CD14-positive monocyte (primary cell): ENCODE measurements at regions not wholly inside any gene's neighbourhood (a gene's known extent, or its start where the extent isn't known, plus 50 kb on each side); places are given as distances from the start of the nearest gene placed in this dataset.

Experiments
- DNase-seq, 3 donors: peaks; one replicate each; pipeline ENCODE4 v3.0.0-alpha.2; 2011 to 2022
- H2AFZ ChIP-seq: 2 replicates; pipeline ENCODE4 v1.6.0; 2012; ENCODE audit warnings: mild to moderate bottlenecking, low read depth, low read length, inconsistent platforms; ENCODE audit not compliant: insufficient read depth, poor library complexity, severe bottlenecking
- H3K27ac ChIP-seq, 2 donors: 1 replicate in 1 of 2; 2 replicates in 1 of 2; pipeline ENCODE4 v1.5.1; 2012 to 2013; ENCODE audit warnings: low read length in 2 of 2, control low read depth in 1 of 2, inconsistent platforms in 1 of 2, low read depth in 1 of 2, mild to moderate bottlenecking in 1 of 2
- H3K27me3 ChIP-seq, 2 donors: one replicate each; pipeline versions ENCODE4 v1.6.0 to v1.6.1; 2011 to 2013; ENCODE audit warnings: low read length in 2 of 2; ENCODE audit not compliant: control insufficient read depth in 2 of 2, insufficient read depth in 2 of 2
- H3K36me3 ChIP-seq, 2 donors: replicated peaks in 1 of 2; 1 replicate in 1 of 2; 2 replicates in 1 of 2; pipeline versions ENCODE4 v1.5.1 to v1.6.1; 2012 to 2013; ENCODE audit warnings: low read length in 2 of 2, control low read depth in 1 of 2, inconsistent platforms in 1 of 2, mild to moderate bottlenecking in 1 of 2; ENCODE audit not compliant: insufficient read depth in 2 of 2, control insufficient read depth in 1 of 2
- H3K4me1 ChIP-seq, 2 donors: 1 replicate in 1 of 2; 2 replicates in 1 of 2; pipeline versions ENCODE4 v1.5.1 to v1.6.1; 2012 to 2013; ENCODE audit warnings: low read length in 2 of 2, control low read depth in 1 of 2, inconsistent platforms in 1 of 2, mild to moderate bottlenecking in 1 of 2, moderate library complexity in 1 of 2; ENCODE audit not compliant: insufficient read depth in 2 of 2, control insufficient read depth in 1 of 2
- H3K4me2 ChIP-seq: replicated peaks from 2 replicates; pipeline ENCODE3; 2012; ENCODE audit warnings: low read length, moderate library complexity, mild to moderate bottlenecking; ENCODE audit not compliant: poor library complexity, severe bottlenecking; ENCODE audit errors: extremely low read depth
- H3K4me3 ChIP-seq, 3 experiments: fragments of 200-600 bp in 1 of 3; sonication (generic) in 1 of 3; replicated peaks in 1 of 3; 1 replicate in 2 of 3; 2 replicates in 1 of 3; pipeline ENCODE4 v1.5.1; 2011 to 2013; ENCODE audit warnings: low read length in 3 of 3, mild to moderate bottlenecking in 3 of 3, control low read depth in 2 of 3, low read depth in 2 of 3, inconsistent platforms in 1 of 3, moderate library complexity in 1 of 3
- H3K79me2 ChIP-seq: 2 replicates; pipeline ENCODE4 v1.6.0; 2012; ENCODE audit warnings: mild to moderate bottlenecking, control low read depth, inconsistent platforms, low read length, moderate library complexity; ENCODE audit not compliant: insufficient read depth
- H3K9ac ChIP-seq: 2 replicates; pipeline ENCODE4 v1.6.0; 2017; ENCODE audit warnings: low read length, mild to moderate bottlenecking; ENCODE audit not compliant: insufficient read depth, poor library complexity, severe bottlenecking
- H3K9me3 ChIP-seq, 2 donors: replicated peaks in 1 of 2; 1 replicate in 1 of 2; 2 replicates in 1 of 2; pipeline versions ENCODE4 v1.5.1 to v1.6.1; 2012 to 2013; ENCODE audit warnings: low read length in 2 of 2, control low read depth in 1 of 2; ENCODE audit not compliant: control insufficient read depth in 1 of 2, insufficient read depth in 1 of 2
- H4K20me1 ChIP-seq: 2 replicates; pipeline ENCODE4 v1.6.0; 2012; ENCODE audit warnings: mild to moderate bottlenecking, low read length, control low read depth, moderate library complexity; ENCODE audit not compliant: insufficient read depth
- H3K27ac Mint-ChIP-seq, 7 donors: one replicate each; pipeline ENCODE4 v1.8.0; 2020; ENCODE audit warnings: mild to moderate bottlenecking in 7 of 7, mixed read lengths in 7 of 7, moderate library complexity in 6 of 7, inconsistent platforms in 2 of 7
- H3K27me3 Mint-ChIP-seq, 3 donors: one replicate each; pipeline ENCODE4 v1.8.0; 2021 to 2022; ENCODE audit warnings: low read depth in 3 of 3, mild to moderate bottlenecking in 3 of 3, mixed read lengths in 3 of 3, moderate library complexity in 3 of 3, inconsistent platforms in 1 of 3
- H3K36me3 Mint-ChIP-seq, 2 donors: one replicate each; pipeline ENCODE4 v1.8.0; 2020; ENCODE audit warnings: mixed read lengths in 2 of 2, inconsistent platforms in 1 of 2, mild to moderate bottlenecking in 1 of 2
- H3K4me1 Mint-ChIP-seq: one replicate; pipeline ENCODE4 v1.8.0; 2020; ENCODE audit warnings: mild to moderate bottlenecking, mixed read lengths
- H3K4me3 Mint-ChIP-seq, 2 donors: one replicate each; pipeline ENCODE4 v1.8.0; 2020; ENCODE audit warnings: mild to moderate bottlenecking in 2 of 2, mixed read lengths in 2 of 2, moderate library complexity in 1 of 2
- H3K9me3 Mint-ChIP-seq, 7 donors: one replicate each; pipeline ENCODE4 v1.8.0; 2020 to 2022; ENCODE audit warnings: mixed read lengths in 7 of 7, mild to moderate bottlenecking in 6 of 7, moderate library complexity in 6 of 7, inconsistent platforms in 2 of 7
- WGBS: methylation state at CpG from one replicate; pipeline ENCODE4 v1.1.5; 2013; ENCODE audit warnings: missing lambda C conversion rate; ENCODE audit not compliant: insufficient coverage; 5-methylcytosine and 5-hydroxymethylcytosine counted together
- intact Hi-C, 2 donors: fragments of 100-400 bp; cut with micrococcal nuclease; formaldehyde crosslinking; loops; one replicate each; pipeline versions ENCODE4 v1.15.0 to v1.15.1; 2023
- TF ChIP-seq, protein P1 (sequence below): fragments of 200-600 bp; IDR thresholded peaks from one replicate; pipeline ENCODE4 v1.8.0; 2022; ENCODE audit warnings: antibody characterized with exemption, mild to moderate bottlenecking

DNA sequence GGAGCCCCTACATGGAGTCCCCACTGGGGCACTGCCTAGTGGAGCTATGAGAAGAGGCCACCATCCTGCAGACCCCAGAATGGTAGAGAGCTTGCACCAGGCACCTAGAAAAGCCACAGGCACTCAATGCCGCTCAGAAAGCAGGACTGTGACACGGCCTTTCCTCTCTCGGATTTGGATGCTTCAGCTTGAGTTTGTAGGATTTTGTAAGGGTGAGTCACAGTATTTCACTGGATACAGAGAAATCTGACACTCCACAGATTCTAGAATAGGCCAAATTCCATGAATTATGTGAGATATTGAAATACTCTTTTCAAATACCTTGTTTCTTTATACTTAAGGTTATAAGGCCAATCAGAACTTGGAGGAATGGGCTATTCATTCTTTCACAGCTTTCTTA lies 424.5 kb downstream of the HTR1B start:
- peaks cover 21 to 28% of the 10 kb centered on the region in 2 donors for H3K9me3 ChIP-seq
- Mint-ChIP-seq H3K36me3 (no peaks in the 10 kb centered on the region), H3K4me3 (no peak overlapping the region), H3K4me1 (no peaks in the 10 kb centered on the region), H3K9me3 (peaks cover 2 to 16% (median 9%) of the 10 kb centered on the region in 7 donors), H3K27me3 (no peaks in the 10 kb centered on the region), H3K27ac (no peak overlapping the region)
- no peak overlapping the region for H3K9ac ChIP-seq
- no peak overlapping the region for H2AFZ ChIP-seq
- DNase-seq: no peak
- H3K4me3 ChIP-seq: no peak overlapping the region
- intact Hi-C loops: no loop called here
- TF ChIP-seq, protein P1, sequence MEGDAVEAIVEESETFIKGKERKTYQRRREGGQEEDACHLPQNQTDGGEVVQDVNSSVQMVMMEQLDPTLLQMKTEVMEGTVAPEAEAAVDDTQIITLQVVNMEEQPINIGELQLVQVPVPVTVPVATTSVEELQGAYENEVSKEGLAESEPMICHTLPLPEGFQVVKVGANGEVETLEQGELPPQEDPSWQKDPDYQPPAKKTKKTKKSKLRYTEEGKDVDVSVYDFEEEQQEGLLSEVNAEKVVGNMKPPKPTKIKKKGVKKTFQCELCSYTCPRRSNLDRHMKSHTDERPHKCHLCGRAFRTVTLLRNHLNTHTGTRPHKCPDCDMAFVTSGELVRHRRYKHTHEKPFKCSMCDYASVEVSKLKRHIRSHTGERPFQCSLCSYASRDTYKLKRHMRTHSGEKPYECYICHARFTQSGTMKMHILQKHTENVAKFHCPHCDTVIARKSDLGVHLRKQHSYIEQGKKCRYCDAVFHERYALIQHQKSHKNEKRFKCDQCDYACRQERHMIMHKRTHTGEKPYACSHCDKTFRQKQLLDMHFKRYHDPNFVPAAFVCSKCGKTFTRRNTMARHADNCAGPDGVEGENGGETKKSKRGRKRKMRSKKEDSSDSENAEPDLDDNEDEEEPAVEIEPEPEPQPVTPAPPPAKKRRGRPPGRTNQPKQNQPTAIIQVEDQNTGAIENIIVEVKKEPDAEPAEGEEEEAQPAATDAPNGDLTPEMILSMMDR: no peak
- H3K4me2 ChIP-seq: no peak overlapping the region
- WGBS: no CpG with 5 or more reads among the region's 3 CpGs
- H4K20me1 ChIP-seq: no peaks in the 10 kb centered on the region
- no peaks in the 10 kb centered on the region for H3K36me3 ChIP-seq
- no peaks in the 10 kb centered on the region for H3K79me2 ChIP-seq
- no peaks in the 10 kb centered on the region for H3K4me1 ChIP-seq
- H3K27ac ChIP-seq: no peak overlapping the region
- H3K27me3 ChIP-seq: no peaks in the 10 kb centered on the region

GRCh38 chr6:77037439-77037838 lies 425.9 kb downstream of the HTR1B start:
- H3K27me3 Mint-ChIP-seq: no peaks in the 10 kb centered on the region

More at GRCh38 chr6:77037439-77037838, 425.9 kb downstream of the HTR1B start:
- intact Hi-C loops: no loop called here
- no peak overlapping the region for H3K4me3 ChIP-seq
- H3K36me3 Mint-ChIP-seq: no peaks in the 10 kb centered on the region
- DNase-seq: no peak
- H3K4me1 Mint-ChIP-seq: no peaks in the 10 kb centered on the region
- H3K36me3 ChIP-seq: no peaks in the 10 kb centered on the region
- H3K9me3 ChIP-seq: peaks cover 21 to 28% of the 10 kb centered on the region in 2 donors
- TF ChIP-seq, protein P1: no peak
- no peak overlapping the region for H3K9ac ChIP-seq
- peaks cover 2 to 17% (median 8%) of the 10 kb centered on the region in 7 donors for H3K9me3 Mint-ChIP-seq
- no peak overlapping the region for H3K27ac Mint-ChIP-seq
- no peaks in the 10 kb centered on the region for H3K27me3 ChIP-seq
- no CpG with 5 or more reads among the region's 1 CpG for WGBS
- H2AFZ ChIP-seq: no peak overlapping the region
- no peaks in the 10 kb centered on the region for H3K79me2 ChIP-seq
- H3K27ac ChIP-seq: no peak overlapping the region
- no peak overlapping the region for H3K4me3 Mint-ChIP-seq
- H3K4me1 ChIP-seq: no peaks in the 10 kb centered on the region
- H3K4me2 ChIP-seq: no peak overlapping the region
- H4K20me1 ChIP-seq: no peaks in the 10 kb centered on the region
